H1 (cell line): ENCODE measurements at regions not wholly inside any gene's neighbourhood (a gene's known extent, or its start where the extent isn't known, plus 50 kb on each side); places are given as distances from the start of the nearest gene placed in this dataset.

Source experiments
- CTCF ChIA-PET: fragments of 300-600 bp; sonication (Branson Sonifier 250); formaldehyde crosslinking; loops from one replicate; lab custom pipeline; 2021; ENCODE audit not compliant: partially characterized antibody; lab: Charles Lee
- POLR2A ChIA-PET: fragments of 300-600 bp; sonication (Branson Sonifier 250); formaldehyde crosslinking; loops from one replicate; lab custom pipeline; 2021; ENCODE audit warnings: inconsistent platforms; ENCODE audit not compliant: partially characterized antibody; lab: Charles Lee
- DNase-seq, 2 experiments: peaks; one replicate each; pipeline versions ENCODE4 v3.0.0 to v3.0.0-alpha.2; 2010 to 2022; ENCODE audit warnings: low spot score in 2 of 2, low read depth in 1 of 2, mixed read lengths in 1 of 2
- FAIRE-seq: peaks from 2 replicates; lab custom pipeline; 2011; peaks lifted over from hg19 to GRCh38; lab: Jason Lieb, UNC
- H2AFZ ChIP-seq: 2 replicates; pipeline ENCODE4 v1.8.1; 2012; ENCODE audit warnings: low read length, inconsistent platforms
- H2AK5ac ChIP-seq: 2 replicates; pipeline ENCODE4 v1.6.1; 2013; ENCODE audit warnings: low read depth, low read length
- H2BK120ac ChIP-seq: replicated peaks from 2 replicates; pipeline ENCODE3; 2013; ENCODE audit warnings: low read depth, low read length, inconsistent platforms
- H2BK12ac ChIP-seq: 2 replicates; pipeline ENCODE4 v1.6.1; 2013; ENCODE audit warnings: low read depth, low read length
- H2BK15ac ChIP-seq: 2 replicates; pipeline ENCODE4 v1.6.1; 2013; ENCODE audit warnings: low read length
- H2BK20ac ChIP-seq: 2 replicates; pipeline ENCODE4 v1.6.1; 2013; ENCODE audit warnings: low read length
- H2BK5ac ChIP-seq: 2 replicates; pipeline ENCODE4 v1.6.1; 2013; ENCODE audit warnings: low read depth, low read length
- H3K14ac ChIP-seq: 2 replicates; pipeline ENCODE4 v1.6.1; 2013; ENCODE audit warnings: inconsistent platforms; ENCODE audit not compliant: insufficient read length
- H3K18ac ChIP-seq: 2 replicates; pipeline ENCODE4 v1.6.1; 2013; ENCODE audit warnings: low read length; ENCODE audit errors: extremely low read depth
- H3K23ac ChIP-seq: 2 replicates; pipeline ENCODE4 v1.6.1; 2013; ENCODE audit warnings: inconsistent platforms; ENCODE audit not compliant: insufficient read length
- H3K23me2 ChIP-seq: 2 replicates; pipeline ENCODE4 v1.6.1; 2013; ENCODE audit warnings: low read depth, low read length
- H3K27ac ChIP-seq: 2 replicates; pipeline ENCODE4 v1.6.1; 2011; ENCODE audit warnings: low read depth, low read length, inconsistent platforms
- H3K27me3 ChIP-seq, 4 experiments: replicated peaks in 1 of 4; 1 replicate in 1 of 4; 2 replicates in 3 of 4; pipeline versions ENCODE4 v1.6.1 to v1.8.1; 2011 to 2013; ENCODE audit warnings: low read length in 3 of 4, mild to moderate bottlenecking in 3 of 4, inconsistent platforms in 2 of 4, mixed read lengths in 2 of 4, moderate library complexity in 1 of 4; ENCODE audit not compliant: control insufficient read depth in 3 of 4, insufficient read depth in 3 of 4; ENCODE audit errors: extremely low read depth in 1 of 4
- H3K36me3 ChIP-seq, 4 experiments: 2 replicates each; pipeline versions ENCODE4 v1.6.1 to v1.8.1; 2011 to 2013; ENCODE audit warnings: mild to moderate bottlenecking in 4 of 4, low read length in 3 of 4, moderate library complexity in 2 of 4, control low read depth in 1 of 4, inconsistent platforms in 1 of 4; ENCODE audit not compliant: insufficient read depth in 4 of 4, control insufficient read depth in 2 of 4
- H3K4ac ChIP-seq: replicated peaks from 2 replicates; pipeline ENCODE3; 2013; ENCODE audit warnings: low read length, low read depth, mixed read lengths, inconsistent platforms; ENCODE audit not compliant: insufficient read length
- H3K4me1 ChIP-seq, 4 experiments: replicated peaks in 1 of 4; 1 replicate in 1 of 4; 2 replicates in 3 of 4; pipeline versions ENCODE4 v1.6.1 to v1.8.1; 2011 to 2013; ENCODE audit warnings: low read length in 3 of 4, inconsistent platforms in 2 of 4, mixed read lengths in 1 of 4; ENCODE audit not compliant: insufficient read depth in 4 of 4, control insufficient read depth in 3 of 4
- H3K4me2 ChIP-seq, 2 experiments: 2 replicates each; pipeline versions ENCODE4 v1.6.1 to v1.8.1; 2011 to 2013; ENCODE audit warnings: low read depth in 2 of 2, low read length in 2 of 2, control low read depth in 1 of 2, inconsistent platforms in 1 of 2, mild to moderate bottlenecking in 1 of 2; ENCODE audit not compliant: insufficient read depth in 1 of 2
- H3K4me3 ChIP-seq, 4 experiments: fragments of 200-600, 300-600 bp in 1 of 4; sonication (generic), shearing (Covaris generic), sonication (Bioruptor Twin) in 1 of 4; 2 replicates each; pipeline versions ENCODE4 v1.5.1 to v1.8.1; 2011 to 2016; ENCODE audit warnings: low read length in 4 of 4, low read depth in 3 of 4, control low read depth in 2 of 4, inconsistent platforms in 2 of 4, mild to moderate bottlenecking in 2 of 4, mixed read lengths in 1 of 4, moderate library complexity in 1 of 4; ENCODE audit not compliant: insufficient read depth in 2 of 4; ENCODE audit errors: extremely low read depth in 1 of 4
- H3K56ac ChIP-seq: replicated peaks from 2 replicates; pipeline ENCODE3; 2013; ENCODE audit warnings: low read depth, mild to moderate bottlenecking, mixed read lengths, low read length, inconsistent platforms; ENCODE audit not compliant: insufficient read length
- H3K79me1 ChIP-seq: 2 replicates; pipeline ENCODE4 v1.6.1; 2013; ENCODE audit warnings: low read depth, low read length, control low read depth
- H3K79me2 ChIP-seq, 2 experiments: 2 replicates each; pipeline versions ENCODE4 v1.6.1 to v1.8.1; 2012 to 2013; ENCODE audit warnings: low read length in 2 of 2, mild to moderate bottlenecking in 2 of 2, inconsistent platforms in 1 of 2; ENCODE audit not compliant: insufficient read depth in 2 of 2, control insufficient read depth in 1 of 2
- H3K9ac ChIP-seq, 4 experiments: replicated peaks in 1 of 4; 1 replicate in 1 of 4; 2 replicates in 3 of 4; pipeline versions ENCODE4 v1.6.1 to v1.8.1; 2011 to 2013; ENCODE audit warnings: low read depth in 3 of 4, low read length in 3 of 4, control low read depth in 2 of 4, mild to moderate bottlenecking in 2 of 4, moderate library complexity in 2 of 4, inconsistent platforms in 1 of 4; ENCODE audit errors: extremely low read depth in 1 of 4
- H3K9me3 ChIP-seq, 2 experiments: 2 replicates each; pipeline versions ENCODE4 v1.6.1 to v1.8.1; 2012 to 2013; ENCODE audit warnings: mild to moderate bottlenecking in 2 of 2, moderate library complexity in 2 of 2, control low read depth in 1 of 2, inconsistent platforms in 1 of 2, low read depth in 1 of 2, low read length in 1 of 2, mixed read lengths in 1 of 2; ENCODE audit not compliant: insufficient read depth in 2 of 2
- H4K20me1 ChIP-seq, 2 experiments: replicated peaks in 1 of 2; 2 replicates each; pipeline versions ENCODE3 to v1.8.1; 2011 to 2013; ENCODE audit warnings: inconsistent platforms in 2 of 2, low read length in 2 of 2, mild to moderate bottlenecking in 1 of 2; ENCODE audit not compliant: insufficient read depth in 2 of 2, control insufficient read depth in 1 of 2
- H4K5ac ChIP-seq: 2 replicates; pipeline ENCODE4 v1.6.1; 2013; ENCODE audit warnings: low read length, low read depth, mixed read lengths, inconsistent platforms; ENCODE audit not compliant: insufficient read length
- H4K8ac ChIP-seq: 2 replicates; pipeline ENCODE4 v1.8.0; 2013; ENCODE audit warnings: mild to moderate bottlenecking, moderate library complexity, low read length, inconsistent platforms; ENCODE audit not compliant: insufficient read depth; ENCODE audit errors: extremely low read depth
- H4K91ac ChIP-seq: replicated peaks from 2 replicates; pipeline ENCODE3; 2013; ENCODE audit warnings: low read length, mixed read lengths, inconsistent platforms; ENCODE audit not compliant: insufficient read length
- BACH1 ChIP-seq: IDR thresholded peaks from 2 replicates; pipeline ENCODE4 v1.6.1; 2012; ENCODE audit warnings: low read length, improper control_type of control experiment
- BRCA1 ChIP-seq: IDR thresholded peaks from 2 replicates; pipeline ENCODE4 v1.6.1; 2012; ENCODE audit warnings: low read depth, low read length, improper control_type of control experiment
- CEBPB ChIP-seq: IDR thresholded peaks from 2 replicates; pipeline ENCODE4 v1.6.1; 2012; ENCODE audit warnings: low read depth, low read length
- CHD2 ChIP-seq: IDR thresholded peaks from 2 replicates; pipeline ENCODE4 v1.6.1; 2012; ENCODE audit warnings: low read length, improper control_type of control experiment
- CREB1 ChIP-seq: IDR thresholded peaks from 2 replicates; pipeline ENCODE4 v1.6.1; 2012; ENCODE audit warnings: inconsistent platforms
- GABPA ChIP-seq: IDR thresholded peaks from 2 replicates; pipeline ENCODE4 v1.6.1; 2011; ENCODE audit warnings: mild to moderate bottlenecking, low read length, moderate library complexity, borderline replicate concordance; ENCODE audit not compliant: insufficient read depth
- GTF2F1 ChIP-seq: IDR thresholded peaks from 2 replicates; pipeline ENCODE4 v1.6.1; 2012; ENCODE audit warnings: low read depth, low read length, improper control_type of control experiment, borderline replicate concordance
- KDM1A ChIP-seq: fragments of 200-600, 300-600 bp; sonication (generic); IDR thresholded peaks from 2 replicates; pipeline ENCODE4 v1.7.1; 2016; ENCODE audit warnings: mild to moderate bottlenecking, low read length, borderline replicate concordance
- KDM5A ChIP-seq: fragments of 200-600 bp; IDR thresholded peaks from 2 replicates; pipeline ENCODE4 v1.7.1; 2012; ENCODE audit warnings: mild to moderate bottlenecking, low read length, inconsistent platforms, mixed read lengths
- MAFK ChIP-seq: IDR thresholded peaks from 2 replicates; pipeline ENCODE4 v1.6.1; 2012; ENCODE audit warnings: low read depth, mild to moderate bottlenecking, improper control_type of control experiment, low read length
- NRF1 ChIP-seq: IDR thresholded peaks from 2 replicates; pipeline ENCODE4 v1.6.1; 2011; ENCODE audit warnings: mild to moderate bottlenecking, low read depth, low read length, improper control_type of control experiment
- POLR2A ChIP-seq, 2 experiments: IDR thresholded peaks; 1 replicate in 1 of 2; 2 replicates in 1 of 2; pipeline ENCODE4 v1.6.1; 2011; ENCODE audit warnings: low read depth in 2 of 2, low read length in 2 of 2, mild to moderate bottlenecking in 2 of 2; ENCODE audit errors: control extremely low read depth in 1 of 2
- POLR2AphosphoS5 ChIP-seq: IDR thresholded peaks from 2 replicates; pipeline ENCODE4 v1.6.1; 2011; ENCODE audit warnings: low read depth, low read length
- SIN3A ChIP-seq, 2 experiments: IDR thresholded peaks in 1 of 2; conservative IDR thresholded peaks in 1 of 2; 2 replicates each; pipeline ENCODE4 v1.6.1; 2011 to 2012; ENCODE audit warnings: low read length in 2 of 2, improper control_type of control experiment in 1 of 2, low read depth in 1 of 2, mild to moderate bottlenecking in 1 of 2
- SIX5 ChIP-seq: IDR thresholded peaks from 2 replicates; pipeline ENCODE4 v1.6.1; 2011; ENCODE audit warnings: mild to moderate bottlenecking, low read depth, low read length
- SP1 ChIP-seq: IDR thresholded peaks from 2 replicates; pipeline ENCODE4 v1.6.1; 2011; ENCODE audit warnings: low read depth, low read length
- SP4 ChIP-seq: IDR thresholded peaks from 2 replicates; pipeline ENCODE4 v1.6.1; 2012; ENCODE audit warnings: low read length, inconsistent platforms
- TCF12 ChIP-seq: IDR thresholded peaks from 2 replicates; pipeline ENCODE4 v1.6.1; 2011; ENCODE audit warnings: low read depth, mild to moderate bottlenecking, low read length
- WGBS, 2 experiments: shearing (Covaris generic) in 1 of 2; methylation state at CpG; one replicate each; pipeline versions ENCODE4 v1.1.6 to v1.1.7; 2013 to 2015; ENCODE audit warnings: low lambda C conversion rate in 2 of 2, mixed read lengths in 2 of 2, inconsistent platforms in 1 of 2, low coverage in 1 of 2, missing lambda C conversion rate in 1 of 2; ENCODE audit not compliant: insufficient replicate concordance in 2 of 2, insufficient coverage in 1 of 2, insufficient read length in 1 of 2; ENCODE audit errors: extremely low coverage in 1 of 2, missing lambda C conversion rate in 1 of 2; 5-methylcytosine and 5-hydroxymethylcytosine counted together

- FAIRE-seq (no peak), DNase-seq (no peak)
- no peaks in the 10 kb centered on the region for H3K23me2 ChIP-seq
- H3K14ac ChIP-seq = no peak overlapping the region
- no peaks in the 10 kb centered on the region for H3K79me1 ChIP-seq
- H3K79me2 ChIP-seq = no peaks in the 10 kb centered on the region
- H3K4me3 ChIP-seq = no peak overlapping the region
- no peak overlapping the region for H3K9ac ChIP-seq
- POLR2A ChIA-PET = no interaction called here
- no peak overlapping the region for H4K8ac ChIP-seq
- no peak overlapping the region for H2AFZ ChIP-seq
- no peak overlapping the region for H4K5ac ChIP-seq
- CTCF ChIA-PET = interaction anchor here (1.6 to 3.0 kb wide), 3 partner anchors 14 to 55 kb away, joined by 4 to 13 read pairs (median 4); no protein-coding TSS in a partner anchor
- H2BK5ac ChIP-seq = no peak overlapping the region
- no peak overlapping the region for H3K18ac ChIP-seq
- no peaks in the 10 kb centered on the region for H3K4me1 ChIP-seq
- peaks cover 0 to 1% (median 0%) of the 10 kb centered on the region in 4 experiments; a peak in 1 of 7 replicates for H3K27me3 ChIP-seq
- H3K56ac ChIP-seq = no peak overlapping the region
- 99% methylated on average over 7 of the region's 7 CpGs; no CpG with 5 or more reads in 1 of the 2 experiments for WGBS, 2 experiments
- H3K23ac ChIP-seq = no peak overlapping the region
- H4K20me1 ChIP-seq = no peaks in the 10 kb centered on the region
- no peak overlapping the region for H2BK20ac ChIP-seq
- H2BK12ac ChIP-seq = no peak overlapping the region
- no peaks in the 10 kb centered on the region for H3K36me3 ChIP-seq
- no peak overlapping the region for H2BK15ac ChIP-seq
- H3K4ac ChIP-seq = no peak overlapping the region
- no peak overlapping the region for H2AK5ac ChIP-seq
- H3K27ac ChIP-seq = no peak overlapping the region
- no peak overlapping the region for H3K4me2 ChIP-seq
- no peak overlapping the region for H2BK120ac ChIP-seq
- no peak overlapping the region for H4K91ac ChIP-seq
- H3K9me3 ChIP-seq = no peaks in the 10 kb centered on the region
- TF ChIP-seq BRCA1 (no peak), KDM5A (no peak), GTF2F1 (no peak), CREB1 (no peak), KDM1A (no peak), TCF12 (no peak), GABPA (no peak), SP1 (no peak), SIN3A (conservative IDR thresholded peaks at IDR 0.05 in 1 of 2, IDR thresholded peaks at IDR 0.05 in 1 of 2; ENCODE audit: low read depth in 1 of 2, low read length in 2 of 2) (no peak), BACH1 (no peak), SP4 (no peak), SIX5 (no peak), CEBPB (no peak), NRF1 (no peak), POLR2A (IDR thresholded peaks at IDR 0.05; ENCODE audit: control extremely low read depth in 1 of 2, low read depth in 2 of 2, low read length in 2 of 2) (no peak), MAFK (no peak), POLR2AphosphoS5 (no peak), CHD2 (no peak)
Observed at GRCh38 chr11:121869478-121869877, 246.5 kb downstream of the BLID start.
